ENCODE measurements at regions not wholly inside any gene's neighbourhood (a gene's known extent, or its start where the extent isn't known, plus 50 kb on each side); places are given as distances from the start of the nearest gene placed in this dataset.

GRCh38 chr4:3715855-3716630, 50.1 kb upstream of the ADRA2C start:
- Mint-ChIP-seq H3K27ac (no peak overlapping the region), H3K36me3 (no peaks in the 10 kb centered on the region), H3K4me1 (no peaks in the 10 kb centered on the region), H3K9me3 (peaks cover 11% of the 10 kb centered on the region), H3K4me3 (no peak overlapping the region), H3K27me3 (peaks cover 35% of the 10 kb centered on the region)
- no peak for ATAC-seq

- H3K4me1 Mint-ChIP-seq: no peaks in the 10 kb centered on the region
- peaks cover 27% of the 10 kb centered on the region for H3K27me3 Mint-ChIP-seq
- H3K4me3 Mint-ChIP-seq: no peak overlapping the region
- peaks cover 11% of the 10 kb centered on the region for H3K9me3 Mint-ChIP-seq
- H3K27ac Mint-ChIP-seq: no peak overlapping the region
- ATAC-seq: no peak
- H3K36me3 Mint-ChIP-seq: no peaks in the 10 kb centered on the region
Observed at GRCh38 chr4:3715061-3715854, 50.9 kb upstream of the ADRA2C start.

GRCh38 chr4:3714642-3715001, 51.6 kb upstream of the ADRA2C start:
- peaks cover 20% of the 10 kb centered on the region for H3K27me3 Mint-ChIP-seq
- peaks cover 11% of the 10 kb centered on the region for H3K9me3 Mint-ChIP-seq
- no peak for ATAC-seq
- no peak overlapping the region for H3K4me3 Mint-ChIP-seq
- H3K27ac Mint-ChIP-seq: no peak overlapping the region
- no peaks in the 10 kb centered on the region for H3K36me3 Mint-ChIP-seq
- no peaks in the 10 kb centered on the region for H3K4me1 Mint-ChIP-seq

DNA sequence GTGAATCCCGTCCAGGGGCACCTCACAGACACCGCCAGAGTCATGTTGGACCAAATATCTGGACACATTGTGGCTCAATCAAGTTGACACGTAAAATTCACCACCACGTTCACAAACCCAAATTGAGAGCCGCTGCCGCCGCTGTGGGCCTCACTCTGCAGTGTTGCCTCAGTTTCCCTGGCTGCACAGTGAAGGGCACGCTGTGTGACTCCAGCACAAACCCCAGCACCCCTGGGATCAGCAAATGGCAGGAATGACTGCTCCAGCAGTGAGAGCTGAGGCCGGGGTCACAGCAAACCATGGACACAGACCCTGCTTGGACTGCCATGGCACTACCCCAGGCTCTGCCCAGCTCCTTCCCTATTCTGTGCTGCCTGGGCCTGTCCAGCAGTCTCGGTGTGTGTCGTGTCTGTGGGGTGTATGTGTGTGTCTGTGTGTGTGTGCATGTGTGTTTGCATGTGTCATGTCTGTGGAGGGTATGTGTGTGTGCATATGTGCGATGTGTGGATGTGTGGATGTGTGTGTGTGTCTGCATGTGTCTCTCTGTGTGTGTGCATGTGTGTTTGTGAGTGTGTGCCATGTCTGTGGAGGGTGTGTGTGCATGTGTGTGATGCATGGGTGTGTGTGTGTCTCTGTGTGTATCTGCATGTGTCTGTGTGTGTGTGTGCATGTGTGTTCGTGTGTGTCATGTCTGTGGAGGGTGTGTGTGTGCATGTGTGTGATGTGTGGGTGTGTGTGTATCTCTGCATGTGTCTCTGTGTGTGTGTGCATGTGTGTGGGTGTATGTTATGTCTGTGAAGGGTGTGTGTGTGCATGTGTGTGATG, 52.2 kb upstream of the ADRA2C start:
- no peak for ATAC-seq
- Mint-ChIP-seq H3K4me1 (no peaks in the 10 kb centered on the region), H3K36me3 (no peaks in the 10 kb centered on the region), H3K27ac (no peak overlapping the region), H3K27me3 (peaks cover 14% of the 10 kb centered on the region), H3K9me3 (peaks cover 9% of the 10 kb centered on the region), H3K4me3 (no peak overlapping the region)

DNA sequence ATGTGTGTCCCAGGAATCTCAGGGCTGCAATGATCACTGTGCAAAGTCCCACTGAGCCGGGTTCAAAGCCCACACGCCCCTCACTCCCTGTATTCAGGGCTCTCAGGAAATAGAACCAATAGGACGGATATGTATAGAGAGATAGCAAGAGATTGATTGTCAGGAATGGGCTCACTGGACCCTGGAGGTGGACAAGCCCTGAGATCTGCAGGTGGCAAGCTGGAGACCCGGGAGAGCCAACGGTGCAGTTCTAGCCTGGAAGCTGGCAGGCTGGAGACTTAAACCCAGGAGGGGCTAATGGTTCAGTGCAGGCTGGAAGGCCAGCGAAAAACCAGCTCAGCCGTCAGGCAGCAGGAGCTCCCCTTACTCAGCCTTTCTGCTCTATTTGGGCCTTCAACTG, 52.8 kb upstream of the ADRA2C start:
- peaks cover 2% of the 10 kb centered on the region for H3K4me1 Mint-ChIP-seq
- ATAC-seq: no peak
- peaks cover 6% of the 10 kb centered on the region for H3K9me3 Mint-ChIP-seq
- peaks cover 8% of the 10 kb centered on the region for H3K27me3 Mint-ChIP-seq
- H3K36me3 Mint-ChIP-seq: no peaks in the 10 kb centered on the region
- no peak overlapping the region for H3K27ac Mint-ChIP-seq
- no peak overlapping the region for H3K4me3 Mint-ChIP-seq

DNA sequence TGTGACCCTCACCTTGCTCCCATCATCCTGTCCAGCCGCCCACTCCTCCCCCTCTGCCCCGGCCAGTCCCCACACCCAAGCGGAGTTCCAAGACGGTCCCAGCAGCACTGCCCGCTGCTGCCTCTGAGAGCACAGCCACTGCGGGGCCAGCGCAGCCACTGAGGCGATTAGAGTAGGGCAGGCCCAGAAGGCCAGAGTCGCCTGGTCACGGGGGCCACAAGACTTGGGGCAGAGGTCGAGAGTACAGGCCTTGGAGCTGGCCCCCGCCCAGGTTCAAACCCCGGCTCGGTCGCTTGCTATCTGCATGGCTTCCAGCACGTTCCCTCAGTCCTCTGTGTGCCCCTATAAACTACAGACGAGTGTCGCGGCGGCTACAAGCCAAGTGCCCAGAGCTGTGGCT, 53.2 kb upstream of the ADRA2C start:
- no peak for ATAC-seq
- Mint-ChIP-seq H3K4me3 (no peak overlapping the region), H3K4me1 (peaks cover 6% of the 10 kb centered on the region), H3K36me3 (no peaks in the 10 kb centered on the region), H3K27ac (no peak overlapping the region), H3K9me3 (peaks cover 2% of the 10 kb centered on the region), H3K27me3 (peaks cover 5% of the 10 kb centered on the region)

- Mint-ChIP-seq H3K4me3 (no peak overlapping the region), H3K36me3 (no peaks in the 10 kb centered on the region), H3K27ac (no peak overlapping the region), H3K27me3 (peaks cover 9% of the 10 kb centered on the region), H3K9me3 (no peaks in the 10 kb centered on the region), H3K4me1 (peaks cover 12% of the 10 kb centered on the region)
- no peak for ATAC-seq
Observed at GRCh38 chr4:3712112-3712805, 53.9 kb upstream of the ADRA2C start.

GRCh38 chr4:3711183-3712111, 54.7 kb upstream of the ADRA2C start:
- no peaks in the 10 kb centered on the region for H3K9me3 Mint-ChIP-seq
- no peak overlapping the region for H3K4me3 Mint-ChIP-seq
- peaks cover 12% of the 10 kb centered on the region for H3K4me1 Mint-ChIP-seq

GRCh38 chr4:3710451-3711182, 55.6 kb upstream of the ADRA2C start:
- Mint-ChIP-seq H3K36me3 (no peaks in the 10 kb centered on the region), H3K27me3 (peaks cover 21% of the 10 kb centered on the region), H3K9me3 (no peaks in the 10 kb centered on the region), H3K4me3 (no peak overlapping the region), H3K27ac (no peak overlapping the region), H3K4me1 (peaks cover 12% of the 10 kb centered on the region)
- ATAC-seq: no peak

More at GRCh38 chr4:3711183-3712111, 54.7 kb upstream of the ADRA2C start:
- Mint-ChIP-seq H3K27ac (no peak overlapping the region), H3K36me3 (no peaks in the 10 kb centered on the region), H3K27me3 (peaks cover 14% of the 10 kb centered on the region)
- ATAC-seq: no peak

- H3K9me3 Mint-ChIP-seq: no peaks in the 10 kb centered on the region
- peaks cover 12% of the 10 kb centered on the region for H3K4me1 Mint-ChIP-seq
- no peak overlapping the region for H3K27ac Mint-ChIP-seq
- ATAC-seq: no peak
- H3K4me3 Mint-ChIP-seq: no peak overlapping the region
- H3K36me3 Mint-ChIP-seq: no peaks in the 10 kb centered on the region
- H3K27me3 Mint-ChIP-seq: peaks cover 25% of the 10 kb centered on the region
Observed at GRCh38 chr4:3709846-3710441, 56.2 kb upstream of the ADRA2C start.

- no peak for ATAC-seq
- Mint-ChIP-seq H3K4me1 (peaks cover 12% of the 10 kb centered on the region), H3K27ac (no peak overlapping the region), H3K27me3 (peaks cover 27% of the 10 kb centered on the region), H3K9me3 (no peaks in the 10 kb centered on the region), H3K36me3 (no peaks in the 10 kb centered on the region), H3K4me3 (no peak overlapping the region)
Observed at GRCh38 chr4:3709061-3709845, 56.9 kb upstream of the ADRA2C start.

- H3K9me3 Mint-ChIP-seq: no peaks in the 10 kb centered on the region
- no peaks in the 10 kb centered on the region for H3K36me3 Mint-ChIP-seq
- no peak overlapping the region for H3K27ac Mint-ChIP-seq
- no peak overlapping the region for H3K4me3 Mint-ChIP-seq
- peaks cover 12% of the 10 kb centered on the region for H3K4me1 Mint-ChIP-seq
- peaks cover 33% of the 10 kb centered on the region for H3K27me3 Mint-ChIP-seq
- no peak for ATAC-seq
Observed at GRCh38 chr4:3708611-3709010, 57.6 kb upstream of the ADRA2C start.

GRCh38 chr4:3708103-3708510, 58.1 kb upstream of the ADRA2C start:
- no peak overlapping the region for H3K4me3 Mint-ChIP-seq

More at GRCh38 chr4:3708103-3708510, 58.1 kb upstream of the ADRA2C start:
- Mint-ChIP-seq H3K9me3 (no peaks in the 10 kb centered on the region), H3K4me1 (peaks cover 12% of the 10 kb centered on the region), H3K27ac (no peak overlapping the region), H3K36me3 (no peaks in the 10 kb centered on the region), H3K27me3 (peaks cover 38% of the 10 kb centered on the region)
- peak; percentile 40 for ATAC-seq

All from stimulated activated memory B cell treated with anti-CD40 and anti-IgM and Interleukin-4, amounts not matched to agents 10 μg/mL and 1 μg/mL and 100 μg/mL, for 72 hours (primary cell).